Left ventricle myocardium superior (tissue), 1 donor: ENCODE measurements at regions not wholly inside any gene's neighbourhood (a gene's known extent, or its start where the extent isn't known, plus 50 kb on each side); places are given as distances from the start of the nearest gene placed in this dataset.

ENCODE experiments used
- ATAC-seq: fragments of 200-7000 bp; cut with Tn5 transposase; one replicate; pipeline ENCODE4 v1.9.1; 2020; ENCODE audit warnings: mild to moderate bottlenecking, moderate library complexity
- DNase-seq: peaks from one replicate; pipeline ENCODE4 v3.0.0-alpha.2; 2020
- intact Hi-C: fragments of 100-400 bp; cut with micrococcal nuclease; formaldehyde crosslinking; loops from one replicate; pipeline ENCODE4 v1.11.0; 2022
- donor health status: DM: no; HTN: yes; CAD: no; lungs with severe emphysema.

DNA sequence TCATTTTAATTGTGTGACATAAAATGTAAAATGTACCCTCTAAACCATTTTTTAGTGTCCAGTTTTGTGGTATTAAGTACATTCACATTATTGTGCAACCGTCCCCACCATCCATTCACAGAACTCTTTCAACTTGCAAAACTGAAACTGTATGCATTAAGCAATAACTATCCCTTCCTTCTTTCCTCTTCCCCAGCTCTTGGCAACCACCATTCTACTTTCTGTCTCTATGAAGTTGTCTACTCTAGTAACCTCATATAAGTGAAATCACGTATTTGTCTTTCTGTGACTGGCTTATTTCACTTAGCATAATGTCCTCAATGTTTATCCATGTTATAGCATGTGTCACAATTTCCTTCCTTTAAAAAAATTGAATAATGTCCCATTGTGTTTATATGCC is 142.4 kb downstream of the C9orf152 start:
- ATAC-seq (no peak), DNase-seq (no peak)
- intact Hi-C loops: no loop called here

DNA sequence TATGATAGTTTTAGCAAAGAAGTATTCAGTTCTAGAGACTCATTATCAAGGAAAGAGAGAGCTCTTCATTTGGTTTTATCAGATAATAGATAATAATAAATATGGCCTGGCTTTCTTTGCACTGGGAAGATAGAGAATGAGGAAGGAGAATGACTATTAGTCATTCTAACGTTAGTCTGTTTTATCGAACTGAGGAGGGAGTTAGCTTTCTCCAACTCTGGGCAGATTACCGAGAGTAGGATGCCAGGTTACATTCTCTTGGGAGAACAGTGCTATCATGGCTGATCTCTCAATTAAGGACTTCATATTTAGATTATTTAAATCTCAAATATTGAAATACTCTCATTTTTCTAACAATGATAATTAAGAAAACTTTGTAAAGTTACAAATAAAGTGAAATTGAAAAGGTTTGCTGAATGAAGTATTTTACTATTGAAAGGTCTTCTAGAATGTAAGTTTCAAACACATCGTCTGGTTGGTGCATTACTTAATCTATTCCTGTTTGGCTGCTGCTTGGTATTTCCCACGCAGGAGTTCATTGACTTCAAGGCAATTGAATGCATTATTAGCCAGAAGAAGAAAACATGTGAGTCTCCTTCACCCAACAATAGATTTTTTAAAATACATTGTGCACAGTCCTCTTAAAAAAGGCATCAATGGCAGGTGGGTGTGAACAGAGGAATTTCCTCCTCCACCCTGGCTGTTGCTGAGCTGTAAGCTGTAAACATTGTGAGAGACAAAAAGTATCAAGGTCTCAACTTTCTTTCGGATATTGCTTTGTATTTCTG is 140.8 kb downstream of the C9orf152 start:
- no peak for DNase-seq
- peak; percentile 34 for ATAC-seq
- intact Hi-C loops: no loop called here

DNA sequence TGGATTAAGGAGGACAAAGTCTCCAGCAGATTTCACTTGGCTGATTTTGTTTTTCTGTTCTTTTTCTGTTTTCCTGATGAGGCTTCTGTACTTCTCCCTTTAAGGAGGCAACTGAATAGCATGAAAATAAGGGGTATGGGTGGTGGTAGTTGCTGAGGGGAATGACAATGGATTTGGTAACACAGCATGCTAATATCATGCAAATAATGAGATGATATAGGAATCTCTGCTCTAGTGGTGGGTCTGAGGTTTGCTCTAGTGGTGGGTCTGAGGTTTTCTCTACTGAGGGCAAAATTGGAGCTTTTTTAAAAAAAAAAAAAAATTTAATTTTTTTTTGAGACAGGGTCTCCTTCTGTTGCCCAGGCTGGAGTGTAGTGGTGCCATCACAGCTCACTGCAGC is 139.7 kb downstream of the C9orf152 start:
- intact Hi-C loops: no loop called here
- no peak for DNase-seq
- no peak for ATAC-seq

DNA sequence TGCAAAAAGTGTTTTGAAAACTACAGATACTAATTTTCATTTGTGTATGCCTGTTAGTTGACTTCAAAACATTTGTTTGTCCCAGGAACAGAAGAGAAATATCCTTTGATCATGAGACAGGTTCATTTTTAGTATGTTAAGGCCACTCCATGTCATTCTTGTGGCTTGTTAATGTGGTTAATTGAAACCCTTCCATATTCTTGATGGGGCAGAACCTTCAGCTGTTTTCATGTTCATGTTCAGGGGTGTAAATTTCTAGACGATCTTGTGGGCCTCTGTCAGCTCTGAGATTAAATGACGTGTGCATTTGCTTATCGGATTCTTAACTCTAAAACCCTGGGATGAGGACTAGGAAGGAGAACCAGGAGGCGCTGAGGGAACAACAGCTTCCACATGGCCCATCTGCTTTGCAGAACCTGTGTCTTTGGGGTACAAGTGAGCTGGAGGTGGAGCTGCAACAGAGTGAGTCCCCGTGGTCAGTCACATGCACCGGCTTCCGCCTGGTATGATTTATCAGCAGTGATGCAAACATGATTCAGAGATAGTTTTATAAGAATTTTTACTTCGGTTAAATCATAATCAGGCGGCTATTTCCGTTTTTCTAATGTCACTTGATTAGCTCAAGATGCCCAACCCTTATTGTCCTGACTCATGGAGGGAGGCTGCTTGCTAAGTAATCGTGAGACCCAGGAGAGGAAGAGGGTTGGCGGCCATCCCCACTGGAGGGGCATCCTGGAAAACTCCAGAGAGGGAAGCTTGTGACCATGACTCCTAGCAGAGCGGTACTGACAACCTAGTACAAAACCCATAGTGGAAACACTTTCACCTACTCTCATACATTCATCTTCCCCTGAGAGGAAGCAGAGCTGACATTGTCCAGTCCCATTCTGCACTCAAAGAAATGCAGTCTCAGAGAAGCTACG is 138.4 kb downstream of the C9orf152 start:
- intact Hi-C loops: loop anchor here (10.0 kb wide), 1 partner anchor 75 kb away; no protein-coding TSS in a partner anchor
- peak; percentile 47 for ATAC-seq
- no peak for DNase-seq

DNA sequence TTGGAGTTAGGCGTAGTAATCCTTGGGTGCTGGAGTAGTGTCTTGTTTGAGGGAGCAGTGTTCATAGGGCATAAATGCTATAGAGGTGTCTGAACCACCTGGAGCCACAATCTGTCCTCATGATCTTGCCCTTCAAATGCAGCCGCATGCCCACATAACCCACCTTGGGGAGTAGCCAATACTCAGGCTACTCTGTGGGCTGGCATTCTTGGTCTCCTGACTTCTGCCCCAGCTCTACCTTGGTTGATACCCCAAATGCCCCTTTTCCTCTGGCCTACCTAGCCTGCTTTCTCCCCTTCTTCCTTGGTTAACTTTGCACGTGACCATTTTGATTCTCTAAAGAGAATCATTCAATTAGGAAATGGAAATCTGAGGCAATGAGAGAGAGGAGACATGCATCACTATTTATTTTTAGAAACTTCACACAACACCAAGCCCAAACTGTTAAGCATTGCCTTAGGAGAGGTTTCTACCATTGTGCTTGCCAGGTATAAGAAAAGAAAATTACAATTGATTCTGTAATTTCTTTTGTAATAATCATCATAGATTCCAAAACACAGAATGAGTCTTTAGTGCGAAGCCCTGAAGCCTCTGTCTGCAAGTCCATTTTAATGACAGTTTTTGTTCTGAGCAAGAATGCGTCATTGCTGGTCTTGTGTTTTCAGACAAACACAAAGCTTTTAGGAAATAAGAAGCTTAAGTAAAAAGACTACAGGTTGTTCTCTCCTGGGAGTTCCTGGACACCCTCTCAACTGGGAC is 135.2 kb downstream of the C9orf152 start:
- ATAC-seq (peak; percentile 71), DNase-seq (no peak)
- intact Hi-C loops: loop anchor here (10.0 kb wide), 1 partner anchor 72 kb away; no protein-coding TSS in a partner anchor

DNA sequence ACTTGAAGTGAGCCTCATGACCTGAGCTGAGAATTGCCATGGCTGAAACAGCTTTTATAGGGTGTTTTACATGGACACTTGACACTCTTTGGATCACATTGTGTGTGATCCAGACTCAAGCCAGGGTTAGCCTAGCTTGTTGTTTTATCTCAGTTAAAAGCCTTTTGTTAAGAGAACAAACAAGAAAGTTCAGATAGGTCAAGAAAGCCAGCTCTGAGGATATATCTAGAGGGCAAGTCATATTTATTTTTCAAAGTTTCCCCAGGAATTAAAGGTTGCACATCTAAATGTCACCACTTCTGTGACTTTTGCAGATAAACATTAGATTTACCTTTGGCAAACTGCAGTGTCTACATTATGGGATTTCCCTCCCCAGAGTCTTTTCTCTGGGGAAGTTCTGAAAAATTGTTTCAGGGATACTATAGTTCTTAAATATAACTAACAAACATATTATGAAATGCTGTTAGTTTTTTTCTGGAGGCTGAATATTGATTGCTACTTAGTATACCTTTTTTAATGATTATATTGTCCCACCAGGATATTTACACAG is 134.5 kb downstream of the C9orf152 start:
- DNase-seq (no peak), ATAC-seq (peak; percentile 53)
- intact Hi-C loops: loop anchor here (10.0 kb wide), 1 partner anchor 71 kb away; no protein-coding TSS in a partner anchor

DNA sequence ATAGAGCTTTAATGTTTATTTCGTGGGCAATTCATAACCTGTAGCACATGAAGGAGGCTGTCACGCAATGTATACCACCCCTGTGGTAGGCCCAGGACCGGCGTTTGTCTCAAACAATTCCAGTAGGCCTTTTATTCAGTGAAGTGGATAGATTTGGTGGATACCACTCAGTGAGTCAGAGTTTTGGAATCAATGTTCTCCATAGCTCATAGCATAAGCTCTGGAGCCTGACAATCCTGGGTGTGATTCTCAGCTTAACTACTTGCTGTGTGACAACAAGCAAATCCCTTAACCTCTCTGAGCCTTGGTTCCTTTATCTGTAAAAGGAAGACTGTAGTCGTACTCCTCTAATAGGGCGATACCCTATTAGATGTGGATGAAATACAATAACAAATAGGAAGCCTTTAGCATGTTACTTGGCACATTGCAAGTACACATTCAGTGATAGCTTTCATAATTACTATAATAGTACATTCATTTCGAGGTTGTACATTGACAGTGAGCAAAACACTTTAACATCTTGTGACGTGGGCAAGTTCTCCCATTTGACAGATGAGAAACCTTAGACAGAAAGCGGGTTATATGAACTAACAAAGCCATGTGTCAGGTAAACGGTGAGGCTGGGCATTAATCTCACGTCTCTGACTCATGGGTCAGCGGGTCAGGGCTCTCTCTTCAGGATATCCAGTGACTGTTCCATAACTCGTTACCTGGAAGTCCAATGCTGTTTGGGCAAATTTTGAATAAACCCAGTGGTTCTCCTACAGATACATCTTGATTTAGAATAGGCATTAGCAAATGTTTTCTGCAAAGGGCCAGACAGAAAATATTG is 130.8 kb downstream of the C9orf152 start:
- intact Hi-C loops: loop anchor here (10.0 kb wide), 1 partner anchor 68 kb away; no protein-coding TSS in a partner anchor
- DNase-seq: no peak
- no peak for ATAC-seq

DNA sequence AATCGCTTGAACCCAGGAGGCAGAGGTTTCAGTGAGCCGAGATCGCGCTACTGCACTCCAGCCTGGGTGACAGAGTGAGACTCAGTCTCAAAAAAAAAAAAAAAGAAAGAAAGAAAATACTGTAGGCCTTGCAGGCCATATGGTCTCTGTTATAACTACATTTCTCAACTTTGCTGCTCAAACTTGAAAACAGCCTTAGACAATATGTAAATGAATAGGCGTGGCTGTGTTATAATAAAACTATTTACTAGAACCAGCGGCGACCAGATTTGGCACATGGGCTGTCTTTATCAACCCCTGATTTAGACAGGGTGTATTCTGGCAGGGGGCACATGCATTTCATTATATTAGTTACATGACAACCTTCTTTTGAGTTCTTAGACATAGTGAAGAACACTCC is 130.0 kb downstream of the C9orf152 start:
- ATAC-seq: peak; percentile 7
- no peak for DNase-seq
- intact Hi-C loops: loop anchor here (10.0 kb wide), 1 partner anchor 67 kb away; no protein-coding TSS in a partner anchor

DNA sequence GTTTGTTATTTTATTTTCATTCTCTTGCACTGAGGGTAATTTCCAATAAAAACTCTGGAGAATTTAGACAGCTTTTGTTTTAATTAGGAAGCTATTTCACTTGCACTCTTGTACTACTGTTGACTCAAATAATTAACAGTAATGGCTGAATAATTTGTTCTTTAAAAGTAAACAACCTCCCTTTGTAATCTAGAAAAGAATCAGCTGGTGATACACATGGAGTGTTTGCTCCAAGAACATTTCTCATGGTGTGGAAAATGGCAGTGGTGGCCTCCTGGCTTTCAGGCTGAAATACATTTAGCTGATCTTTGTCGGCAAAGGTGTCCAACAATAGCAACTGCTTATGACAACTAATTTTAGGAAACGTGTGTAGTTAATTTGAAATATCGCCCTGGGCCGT is 129.4 kb downstream of the C9orf152 start:
- DNase-seq: no peak
- ATAC-seq: no peak
- intact Hi-C loops: loop anchor here (10.0 kb wide), 1 partner anchor 66 kb away; no protein-coding TSS in a partner anchor

DNA sequence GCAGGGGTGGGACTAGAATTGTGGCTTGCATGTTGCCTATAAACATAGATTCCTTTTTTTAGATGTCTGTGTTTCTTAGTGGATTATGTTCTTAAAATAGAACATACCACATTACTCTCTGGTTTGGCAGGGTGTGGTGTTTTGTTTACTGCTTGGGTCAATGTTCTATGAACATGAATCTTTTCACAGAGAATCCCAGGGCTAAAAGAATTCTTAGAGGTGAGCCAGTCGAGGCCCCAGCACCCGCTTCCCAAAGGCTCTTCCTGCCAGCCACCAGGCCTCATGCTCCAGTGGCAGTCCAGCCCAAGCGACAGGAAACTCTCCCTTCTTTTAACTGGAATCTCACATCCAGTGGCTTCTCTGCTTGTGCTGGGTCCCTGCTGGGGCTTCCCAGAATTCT is 126.6 kb downstream of the C9orf152 start:
- DNase-seq (no peak), ATAC-seq (peak; percentile 74)
- intact Hi-C loops: no loop called here

DNA sequence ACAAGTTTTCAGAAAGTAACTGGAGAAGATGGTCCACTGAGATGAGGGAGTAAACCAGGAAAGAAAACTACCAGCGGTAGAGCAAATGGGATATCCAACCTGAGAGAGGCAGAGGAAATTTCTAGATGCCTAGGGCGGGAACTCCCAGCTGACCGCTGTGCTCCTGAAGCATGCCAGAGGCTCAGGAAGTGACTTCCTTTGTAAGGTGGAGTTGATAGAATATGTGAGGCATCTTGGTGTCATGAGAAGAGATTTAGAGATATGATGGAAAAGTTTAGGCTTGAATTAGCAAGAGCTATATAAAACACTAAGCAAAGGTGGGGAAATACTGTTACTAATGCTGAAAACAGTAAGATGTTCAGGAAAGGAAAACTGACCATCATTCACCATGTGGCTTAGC is 124.1 kb downstream of the C9orf152 start:
- ATAC-seq (no peak), DNase-seq (no peak)
- intact Hi-C loops: no loop called here

DNA sequence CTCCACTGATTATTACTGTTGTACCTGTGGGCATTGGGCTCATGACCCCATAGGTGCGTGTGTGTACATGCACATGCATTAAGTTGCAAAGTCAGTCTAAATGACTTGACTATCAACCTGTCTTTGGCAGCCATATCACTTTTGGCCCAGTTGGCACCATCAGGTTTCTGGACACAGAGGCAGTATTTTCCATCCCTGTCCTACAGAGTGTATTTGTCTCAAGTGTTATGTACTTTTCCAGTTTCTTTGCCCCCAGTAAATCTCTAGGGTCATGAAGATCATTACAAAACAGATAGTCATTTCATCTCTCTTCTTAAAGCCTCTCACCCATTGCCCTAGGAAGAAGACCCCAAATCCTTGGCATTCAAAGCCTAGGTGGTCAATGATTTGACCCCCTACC is 121.4 kb downstream of the C9orf152 start:
- DNase-seq (no peak), ATAC-seq (peak; percentile 34)
- intact Hi-C loops: no loop called here

DNA sequence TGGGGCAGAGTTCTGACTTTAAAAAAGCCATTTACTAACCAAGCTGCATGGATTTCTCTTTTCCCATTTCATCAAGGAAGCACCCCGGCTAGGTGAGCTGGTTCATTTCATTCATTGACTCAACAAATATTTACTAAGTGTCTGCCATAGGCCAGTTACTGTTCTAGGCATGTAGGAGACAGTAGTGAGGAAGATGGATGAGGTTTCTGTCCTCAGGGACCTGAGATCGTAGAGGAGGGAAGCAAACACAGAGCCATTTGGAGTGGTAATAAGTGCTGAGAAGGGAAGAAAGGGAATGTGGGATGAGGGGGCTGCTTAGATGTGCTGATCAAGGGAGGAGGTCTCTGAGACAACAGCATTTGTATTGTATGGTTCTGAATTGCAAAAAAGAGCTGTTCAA is 120.4 kb downstream of the C9orf152 start:
- intact Hi-C loops: no loop called here
- ATAC-seq: no peak

DNA sequence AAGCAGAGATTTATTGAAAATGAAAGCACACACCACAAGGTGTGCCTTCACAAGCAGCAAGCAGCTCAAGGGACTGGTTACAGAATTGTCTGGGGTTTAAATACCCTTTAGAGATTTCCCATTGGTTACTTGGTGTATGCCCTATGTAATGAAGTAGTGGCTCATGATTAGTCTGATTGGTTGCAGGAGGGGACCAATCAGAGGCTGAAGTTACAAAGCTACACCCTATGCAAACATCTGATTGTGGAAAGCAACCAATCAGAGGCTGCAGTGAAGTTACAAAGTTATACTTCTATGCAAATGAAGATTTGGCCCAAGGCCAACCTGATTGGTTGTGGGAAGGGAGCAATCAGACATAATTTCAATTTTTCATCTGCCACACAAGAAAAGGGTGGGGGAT is 119.9 kb downstream of the C9orf152 start:
- intact Hi-C loops: no loop called here
- no peak for DNase-seq
- ATAC-seq: no peak

More for the DNA sequence above, 120.4 kb downstream of the C9orf152 start:
- DNase-seq: no peak

DNA sequence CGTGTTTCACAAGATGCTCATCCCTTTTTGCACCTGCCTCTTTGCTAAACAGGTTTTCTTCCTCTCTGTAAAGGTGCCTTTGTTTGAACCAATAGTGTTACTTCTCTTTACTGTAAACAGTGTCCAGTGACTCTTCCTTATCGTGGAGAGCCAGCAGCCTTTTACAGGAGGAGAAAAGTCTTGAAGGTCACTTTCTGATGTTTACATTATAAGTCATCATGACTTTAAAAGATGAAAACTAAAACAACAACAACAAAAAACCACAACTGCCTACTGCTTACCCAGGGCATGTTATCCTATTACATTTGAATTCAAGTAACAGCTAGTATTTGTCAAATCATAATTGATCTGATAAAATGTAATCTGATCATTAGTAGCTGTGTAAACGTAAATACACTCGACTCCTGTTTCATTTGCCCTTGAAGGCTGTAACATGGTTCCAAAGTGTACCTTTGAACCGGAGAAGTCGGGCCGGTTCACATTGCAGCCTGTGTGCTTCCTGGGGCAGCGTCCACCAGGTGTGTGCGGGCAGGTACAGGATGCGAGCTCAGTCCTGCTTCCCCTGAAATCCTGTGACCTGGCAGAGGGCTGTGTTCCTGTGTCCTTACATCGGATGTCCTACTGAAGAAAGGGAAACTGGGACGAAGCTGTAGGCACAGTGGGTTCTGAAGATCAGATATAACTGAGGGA is 118.1 kb downstream of the C9orf152 start:
- intact Hi-C loops: no loop called here
- DNase-seq (no peak), ATAC-seq (no peak)

DNA sequence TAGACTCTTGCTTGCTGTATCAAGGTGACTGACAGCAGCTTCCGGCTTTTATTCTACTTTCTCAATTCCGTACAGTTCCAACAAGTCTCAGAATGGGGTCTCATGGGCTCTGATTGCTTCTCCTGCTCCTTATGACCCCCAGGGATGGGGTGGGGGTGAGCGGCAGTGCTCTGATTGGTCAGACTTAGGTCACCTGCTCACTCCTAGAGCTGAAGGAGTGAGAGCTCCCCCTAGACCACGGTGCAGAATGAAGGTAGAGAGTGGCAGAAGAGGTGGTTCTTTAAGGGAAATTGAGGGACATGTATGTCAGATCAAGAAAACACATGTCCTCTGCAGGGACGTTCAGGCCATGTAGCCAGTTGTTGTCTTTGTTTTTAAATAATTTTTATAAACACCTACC is 115.2 kb downstream of the C9orf152 start:
- DNase-seq (no peak), ATAC-seq (no peak)
- intact Hi-C loops: no loop called here

DNA sequence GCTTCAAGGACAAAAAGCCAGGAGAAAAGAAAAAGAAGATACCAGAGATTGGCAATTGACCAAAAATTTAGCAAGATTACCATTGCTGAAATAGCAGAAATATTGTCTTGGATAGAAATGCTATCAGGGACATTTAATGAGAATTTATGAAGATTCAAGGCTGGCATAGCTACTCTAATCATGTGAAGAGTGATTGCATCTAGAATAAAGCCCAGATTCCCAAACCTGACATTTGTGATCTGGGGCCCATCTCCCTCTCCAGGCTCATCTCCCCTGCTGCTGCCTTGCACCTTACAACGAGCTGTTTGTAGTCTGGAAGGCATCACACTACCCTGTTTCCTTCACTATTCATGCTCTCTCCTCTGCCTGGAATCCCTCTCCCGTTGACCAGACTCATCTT is 114.5 kb downstream of the C9orf152 start:
- DNase-seq (no peak), ATAC-seq (no peak)
- intact Hi-C loops: no loop called here

DNA sequence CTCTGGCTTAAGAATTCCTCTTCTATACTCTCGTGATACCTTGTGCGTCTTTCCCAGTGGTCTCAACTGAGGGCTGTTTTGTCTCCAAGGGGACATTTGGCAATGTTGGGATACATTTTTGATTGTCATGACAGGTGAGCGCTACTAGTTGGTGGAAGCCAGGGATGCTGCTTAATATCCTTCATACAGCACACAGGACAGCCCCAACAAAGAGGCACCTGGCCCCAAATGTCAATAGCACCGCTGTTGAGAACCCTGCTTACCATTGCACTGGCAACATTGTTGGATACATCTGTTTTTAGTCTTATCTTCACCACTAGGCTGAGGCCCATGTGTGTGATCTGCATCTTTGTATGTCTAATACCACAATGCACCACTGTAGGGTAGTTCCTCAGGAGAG is 114.1 kb downstream of the C9orf152 start:
- intact Hi-C loops: no loop called here
- no peak for ATAC-seq
- DNase-seq: no peak
